ENCODE measurements at regions not wholly inside any gene's neighbourhood (a gene's known extent, or its start where the extent isn't known, plus 50 kb on each side); places are given as distances from the start of the nearest gene placed in this dataset.
"Not testable (repeated sequence)": the region's sequence is repeated elsewhere in the genome, so short reads cannot be mapped to it uniquely, and the experiment has no call there.

GRCh38 chr17:20902496-20902895, 140.3 kb downstream of the USP22 start:
- not testable (repeated sequence) for DNase-seq

GRCh38 chr17:20903549-20903948, 139.3 kb downstream of the USP22 start:
- not testable (repeated sequence) for DNase-seq

- DNase-seq, result peak; percentile 87 to 88
Measured at GRCh38 chr17:20908313-20909267, 134.2 kb downstream of the USP22 start.

- no peak for DNase-seq
Measured at GRCh38 chr17:20914658-20915057, 128.2 kb downstream of the USP22 start.

GRCh38 chr17:20916383-20916782, 126.4 kb downstream of the USP22 start:
- DNase-seq, result no peak

- not testable (repeated sequence) for DNase-seq
Measured at GRCh38 chr17:20917610-20918306, 125.1 kb downstream of the USP22 start.

- DNase-seq, result no peak
Measured at GRCh38 chr17:20920095-20920814, 122.6 kb downstream of the USP22 start.

GRCh38 chr17:20920815-20921199, 122.0 kb downstream of the USP22 start:
- no peak for DNase-seq

- DNase-seq, result no peak
Measured at GRCh38 chr17:20922128-20922670, 120.6 kb downstream of the USP22 start.

GRCh38 chr17:20924306-20924705, 118.5 kb downstream of the USP22 start:
- DNase-seq, result no peak

- DNase-seq, result no peak
Measured at GRCh38 chr17:20925091-20925490, 117.7 kb downstream of the USP22 start.

- DNase-seq, result no peak
Measured at GRCh38 chr17:20925954-20926353, 116.9 kb downstream of the USP22 start.

GRCh38 chr17:20926532-20926931, 116.3 kb downstream of the USP22 start:
- no peak for DNase-seq

GRCh38 chr17:20927308-20927977, 115.4 kb downstream of the USP22 start:
- no peak for DNase-seq

- no peak for DNase-seq
Measured at GRCh38 chr17:20929334-20929733, 113.5 kb downstream of the USP22 start.

GRCh38 chr17:20930081-20930760, 112.6 kb downstream of the USP22 start:
- DNase-seq, result no peak

- DNase-seq, result not testable (repeated sequence)
Measured at GRCh38 chr17:20933040-20933439, 109.8 kb downstream of the USP22 start.

GRCh38 chr17:20934288-20934687, 108.5 kb downstream of the USP22 start:
- DNase-seq, result no peak

GRCh38 chr17:20935740-20936139, 107.1 kb downstream of the USP22 start:
- no peak for DNase-seq

- DNase-seq, result no peak
Measured at GRCh38 chr17:20938244-20938643, 104.6 kb downstream of the USP22 start.
